ENCODE measurements at regions not wholly inside any gene's neighbourhood (a gene's known extent, or its start where the extent isn't known, plus 50 kb on each side); places are given as distances from the start of the nearest gene placed in this dataset.

DNA sequence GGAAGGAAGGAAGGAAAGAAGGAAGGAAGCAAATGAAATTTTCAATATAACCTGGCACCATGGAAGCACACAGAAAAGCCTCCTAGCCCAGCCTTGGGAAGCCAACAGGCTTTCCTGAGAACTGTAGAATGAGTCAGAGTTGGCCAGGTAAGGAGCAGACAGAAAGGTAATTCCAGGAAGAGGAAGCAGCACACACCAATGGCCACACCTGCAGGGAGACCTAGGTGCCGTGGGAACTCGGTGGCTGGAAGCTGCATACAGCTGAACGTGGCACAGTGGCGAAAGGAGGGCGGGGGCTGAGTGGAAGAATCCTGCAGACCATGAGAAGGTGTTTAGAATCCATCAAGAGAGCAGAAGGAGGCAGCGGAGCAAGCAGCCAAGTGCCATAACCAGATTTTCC, 224.8 kb upstream of the RREB1 start:
- Histone ChIP-seq H3K4me1 (ENCODE audit: control insufficient read depth in 5 of 5, insufficient read depth in 5 of 5, low read length in 5 of 5) (peaks cover 0 to 3% (median 0%) of the 10 kb centered on the region in 5 donors), H3K27me3 (ENCODE audit: control insufficient read depth in 3 of 3, insufficient read depth in 3 of 3, low read length in 2 of 3) (no peaks in the 10 kb centered on the region), H3K27ac (ENCODE audit: low read depth in 1 of 2, low read length in 1 of 2) (no peak overlapping the region), H3K36me3 (ENCODE audit: control insufficient read depth in 4 of 4, insufficient read depth in 4 of 4, low read length in 4 of 4) (no peaks in the 10 kb centered on the region), H3K9ac (ENCODE audit: insufficient read depth in 1 of 2, low read length in 2 of 2) (no peak overlapping the region), H3K4me3 (no peak overlapping the region), H3K9me3 (ENCODE audit: control insufficient read depth in 4 of 4, insufficient read depth in 3 of 4, low read length in 3 of 4) (peaks cover 0 to 3% (median 0%) of the 10 kb centered on the region in 4 donors)
- ATAC-seq (ENCODE audit: insufficient read depth, low FRiP score) (no peak), DNase-seq (no peak)
- 83 to 91% methylated on average over 6 of the region's 6 CpGs for WGBS, 2 donors
- TF ChIP-seq, protein P1, sequence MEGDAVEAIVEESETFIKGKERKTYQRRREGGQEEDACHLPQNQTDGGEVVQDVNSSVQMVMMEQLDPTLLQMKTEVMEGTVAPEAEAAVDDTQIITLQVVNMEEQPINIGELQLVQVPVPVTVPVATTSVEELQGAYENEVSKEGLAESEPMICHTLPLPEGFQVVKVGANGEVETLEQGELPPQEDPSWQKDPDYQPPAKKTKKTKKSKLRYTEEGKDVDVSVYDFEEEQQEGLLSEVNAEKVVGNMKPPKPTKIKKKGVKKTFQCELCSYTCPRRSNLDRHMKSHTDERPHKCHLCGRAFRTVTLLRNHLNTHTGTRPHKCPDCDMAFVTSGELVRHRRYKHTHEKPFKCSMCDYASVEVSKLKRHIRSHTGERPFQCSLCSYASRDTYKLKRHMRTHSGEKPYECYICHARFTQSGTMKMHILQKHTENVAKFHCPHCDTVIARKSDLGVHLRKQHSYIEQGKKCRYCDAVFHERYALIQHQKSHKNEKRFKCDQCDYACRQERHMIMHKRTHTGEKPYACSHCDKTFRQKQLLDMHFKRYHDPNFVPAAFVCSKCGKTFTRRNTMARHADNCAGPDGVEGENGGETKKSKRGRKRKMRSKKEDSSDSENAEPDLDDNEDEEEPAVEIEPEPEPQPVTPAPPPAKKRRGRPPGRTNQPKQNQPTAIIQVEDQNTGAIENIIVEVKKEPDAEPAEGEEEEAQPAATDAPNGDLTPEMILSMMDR (IDR thresholded peaks at IDR 0.05; ENCODE audit: control extremely low read depth, extremely low read depth), result no peak

DNA sequence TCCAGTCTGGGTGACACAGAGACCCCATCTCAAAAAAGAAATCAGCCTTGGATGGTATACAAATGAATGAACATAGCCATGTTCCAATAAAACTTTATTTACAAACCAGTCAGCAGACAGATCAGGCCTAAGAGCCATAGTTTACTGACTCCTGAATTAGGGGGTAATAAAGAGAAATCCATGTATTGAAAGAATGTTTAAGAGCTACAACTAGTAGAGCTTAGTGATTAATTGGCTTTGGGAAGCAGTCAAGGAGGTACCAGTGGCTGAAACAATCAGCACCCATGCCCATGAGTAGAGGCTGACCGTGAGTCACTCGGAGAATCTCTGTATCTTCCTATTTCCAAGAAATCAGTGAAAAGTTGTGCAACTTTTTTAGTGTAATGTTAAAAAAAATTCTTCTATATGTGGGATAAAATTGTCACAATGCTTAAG, 223.6 kb upstream of the RREB1 start:
- peak overlapping the region in 1 of 2 donors; percentile 55 for H3K27ac ChIP-seq (ENCODE audit: low read depth in 1 of 2, low read length in 1 of 2)
- H3K36me3 ChIP-seq (ENCODE audit: control insufficient read depth in 4 of 4, insufficient read depth in 4 of 4, low read length in 4 of 4), result no peaks in the 10 kb centered on the region
- ATAC-seq (ENCODE audit: insufficient read depth, low FRiP score) (no peak), DNase-seq (no peak)
- H3K9ac ChIP-seq (ENCODE audit: insufficient read depth in 1 of 2, low read length in 2 of 2), result no peak overlapping the region
- no peaks in the 10 kb centered on the region for H3K9me3 ChIP-seq (ENCODE audit: control insufficient read depth in 4 of 4, insufficient read depth in 3 of 4, low read length in 3 of 4)
- TF ChIP-seq, protein P1 (IDR thresholded peaks at IDR 0.05; ENCODE audit: control extremely low read depth, extremely low read depth), result no peak
- H3K27me3 ChIP-seq (ENCODE audit: control insufficient read depth in 3 of 3, insufficient read depth in 3 of 3, low read length in 2 of 3), result no peaks in the 10 kb centered on the region
- 22 to 40% methylated on average over 2 of the region's 2 CpGs for WGBS, 2 donors
- H3K4me3 ChIP-seq, result no peak overlapping the region
- peaks cover 0 to 3% (median 0%) of the 10 kb centered on the region in 5 donors for H3K4me1 ChIP-seq (ENCODE audit: control insufficient read depth in 5 of 5, insufficient read depth in 5 of 5, low read length in 5 of 5)

DNA sequence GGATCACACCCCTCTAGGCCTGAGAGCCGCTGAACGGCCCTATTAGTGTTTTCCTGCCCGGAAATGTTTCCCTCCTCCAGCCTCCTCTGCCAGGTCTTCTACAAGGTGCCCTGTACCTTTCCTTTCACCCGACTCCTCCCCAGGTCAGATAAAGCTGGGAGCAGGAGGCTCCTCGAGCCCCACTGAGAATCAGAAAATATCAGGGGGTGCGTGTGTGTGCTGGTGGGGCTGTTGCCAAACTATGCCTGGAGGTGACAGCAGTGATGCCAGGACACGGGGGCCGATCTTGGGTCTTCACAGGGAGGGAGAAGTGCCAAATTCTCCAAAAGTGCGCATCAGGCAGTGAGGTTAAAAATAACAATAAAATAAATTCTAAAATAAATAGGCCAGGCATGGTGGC, 222.8 kb upstream of the RREB1 start:
- 80 to 84% methylated on average over 9 of the region's 9 CpGs for WGBS, 2 donors
- no peaks in the 10 kb centered on the region for H3K36me3 ChIP-seq (ENCODE audit: control insufficient read depth in 4 of 4, insufficient read depth in 4 of 4, low read length in 4 of 4)
- H3K4me1 ChIP-seq (ENCODE audit: control insufficient read depth in 5 of 5, insufficient read depth in 5 of 5, low read length in 5 of 5), result peaks cover 0 to 3% (median 0%) of the 10 kb centered on the region in 5 donors
- H3K9ac ChIP-seq (ENCODE audit: insufficient read depth in 1 of 2, low read length in 2 of 2), result no peak overlapping the region
- H3K4me3 ChIP-seq, result no peak overlapping the region
- no peaks in the 10 kb centered on the region for H3K27me3 ChIP-seq (ENCODE audit: control insufficient read depth in 3 of 3, insufficient read depth in 3 of 3, low read length in 2 of 3)
- DNase-seq (no peak), ATAC-seq (ENCODE audit: insufficient read depth, low FRiP score) (no peak)
- H3K9me3 ChIP-seq (ENCODE audit: control insufficient read depth in 4 of 4, insufficient read depth in 3 of 4, low read length in 3 of 4), result no peaks in the 10 kb centered on the region
- TF ChIP-seq, protein P1 (IDR thresholded peaks at IDR 0.05; ENCODE audit: control extremely low read depth, extremely low read depth), result no peak
- peak overlapping the region in 1 of 2 donors; percentile 75 for H3K27ac ChIP-seq (ENCODE audit: low read depth in 1 of 2, low read length in 1 of 2)

All from lung (tissue), 11 donors.